ENCODE measurements at regions not wholly inside any gene's neighbourhood (a gene's known extent, or its start where the extent isn't known, plus 50 kb on each side); places are given as distances from the start of the nearest gene placed in this dataset.

DNA sequence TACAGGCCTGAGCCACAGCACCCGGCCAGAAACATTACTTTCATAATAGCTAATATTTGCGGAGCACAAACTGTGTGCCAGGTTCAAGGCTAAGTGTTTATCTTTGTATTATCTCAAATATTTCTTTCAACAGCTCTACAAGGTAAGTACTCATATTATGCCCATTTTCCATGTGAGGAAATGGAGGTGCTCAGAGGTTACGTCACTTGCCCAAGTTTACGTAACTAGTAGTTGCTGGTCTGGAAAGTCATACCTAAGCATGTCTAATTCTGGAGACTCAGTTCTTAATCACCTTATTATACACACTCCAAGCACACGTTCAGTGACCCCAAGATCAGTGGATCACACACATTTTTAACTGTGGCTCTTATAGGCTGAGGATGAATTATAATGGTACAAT lies 177.5 kb downstream of the OXSM start:
- DNase-seq: no peak
- H3K36me3 ChIP-seq: no peaks in the 10 kb centered on the region
- no peaks in the 10 kb centered on the region for H3K4me1 ChIP-seq
- H3K4me3 ChIP-seq: no peak overlapping the region
- H3K27ac ChIP-seq: no peak overlapping the region
- WGBS, 2 donors: 79 to 87% methylated on average over 5 of the region's 5 CpGs
- TF ChIP-seq, protein P1, sequence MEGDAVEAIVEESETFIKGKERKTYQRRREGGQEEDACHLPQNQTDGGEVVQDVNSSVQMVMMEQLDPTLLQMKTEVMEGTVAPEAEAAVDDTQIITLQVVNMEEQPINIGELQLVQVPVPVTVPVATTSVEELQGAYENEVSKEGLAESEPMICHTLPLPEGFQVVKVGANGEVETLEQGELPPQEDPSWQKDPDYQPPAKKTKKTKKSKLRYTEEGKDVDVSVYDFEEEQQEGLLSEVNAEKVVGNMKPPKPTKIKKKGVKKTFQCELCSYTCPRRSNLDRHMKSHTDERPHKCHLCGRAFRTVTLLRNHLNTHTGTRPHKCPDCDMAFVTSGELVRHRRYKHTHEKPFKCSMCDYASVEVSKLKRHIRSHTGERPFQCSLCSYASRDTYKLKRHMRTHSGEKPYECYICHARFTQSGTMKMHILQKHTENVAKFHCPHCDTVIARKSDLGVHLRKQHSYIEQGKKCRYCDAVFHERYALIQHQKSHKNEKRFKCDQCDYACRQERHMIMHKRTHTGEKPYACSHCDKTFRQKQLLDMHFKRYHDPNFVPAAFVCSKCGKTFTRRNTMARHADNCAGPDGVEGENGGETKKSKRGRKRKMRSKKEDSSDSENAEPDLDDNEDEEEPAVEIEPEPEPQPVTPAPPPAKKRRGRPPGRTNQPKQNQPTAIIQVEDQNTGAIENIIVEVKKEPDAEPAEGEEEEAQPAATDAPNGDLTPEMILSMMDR (IDR thresholded peaks at IDR 0.05): no peak
- no peak for TF ChIP-seq POLR2A (IDR thresholded peaks at IDR 0.05)
- no peaks in the 10 kb centered on the region for H3K27me3 ChIP-seq
- intact Hi-C loops (cut with DNase I): no loop called here
- no peaks in the 10 kb centered on the region for H3K9me3 ChIP-seq

DNA sequence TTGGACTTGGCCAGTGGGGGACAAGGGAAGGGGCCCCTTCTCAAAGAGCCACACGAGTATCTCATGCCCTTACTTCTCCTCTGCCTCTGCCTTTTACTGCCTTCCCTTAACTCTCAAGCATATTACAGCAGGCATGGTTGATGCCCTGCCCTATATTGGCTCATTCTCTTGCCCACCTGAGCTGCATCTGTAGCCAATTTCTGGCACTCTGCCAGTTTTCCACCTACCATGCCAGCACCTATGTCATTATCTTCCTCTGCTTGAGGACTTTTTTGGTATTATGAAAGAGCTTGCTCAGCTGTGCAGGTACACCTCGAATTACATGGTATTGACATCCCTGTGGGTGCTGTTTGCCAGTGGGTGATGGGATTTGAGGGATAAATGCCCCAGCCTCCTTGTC lies 181.8 kb downstream of the OXSM start:
- Histone ChIP-seq H3K9me3 (no peaks in the 10 kb centered on the region), H3K36me3 (no peaks in the 10 kb centered on the region), H3K27ac (no peak overlapping the region), H3K4me3 (no peak overlapping the region), H3K27me3 (no peaks in the 10 kb centered on the region), H3K4me1 (no peaks in the 10 kb centered on the region)
- no peak for DNase-seq
- 52 to 58% methylated on average over 2 of the region's 2 CpGs for WGBS, 2 donors
- intact Hi-C loops (cut with DNase I): no loop called here
- TF ChIP-seq, protein P1 (IDR thresholded peaks at IDR 0.05): no peak
- TF ChIP-seq POLR2A (IDR thresholded peaks at IDR 0.05): no peak

DNA sequence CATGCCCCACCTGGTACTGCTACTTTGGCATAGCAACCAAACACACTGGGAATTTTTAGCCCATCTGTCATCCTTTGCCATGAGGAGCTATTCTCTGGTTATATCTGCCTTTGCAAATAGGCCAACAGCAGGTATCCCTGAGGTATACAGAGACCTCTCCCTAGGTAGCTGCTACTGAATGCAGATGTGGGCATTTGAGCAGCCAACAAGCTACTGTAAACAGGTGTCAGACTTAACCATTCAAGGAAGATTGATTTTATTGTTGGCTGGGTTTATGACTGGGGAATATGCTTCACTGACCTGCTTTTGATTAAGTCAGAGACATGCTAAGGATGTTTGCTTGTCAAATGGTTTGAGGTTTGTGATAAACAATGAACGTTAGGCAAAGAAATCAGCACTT lies 183.2 kb downstream of the OXSM start:
- no peaks in the 10 kb centered on the region for H3K36me3 ChIP-seq
- TF ChIP-seq, protein P1 (IDR thresholded peaks at IDR 0.05): no peak
- TF ChIP-seq POLR2A (IDR thresholded peaks at IDR 0.05): no peak
- no peaks in the 10 kb centered on the region for H3K4me1 ChIP-seq
- H3K27me3 ChIP-seq: no peaks in the 10 kb centered on the region
- H3K4me3 ChIP-seq: no peak overlapping the region
- no peak overlapping the region for H3K27ac ChIP-seq
- WGBS, 2 donors: 18 to 35% methylated on average over 1 of the region's 1 CpG
- no peaks in the 10 kb centered on the region for H3K9me3 ChIP-seq
- no peak for DNase-seq
- intact Hi-C loops (cut with DNase I): no loop called here

DNA sequence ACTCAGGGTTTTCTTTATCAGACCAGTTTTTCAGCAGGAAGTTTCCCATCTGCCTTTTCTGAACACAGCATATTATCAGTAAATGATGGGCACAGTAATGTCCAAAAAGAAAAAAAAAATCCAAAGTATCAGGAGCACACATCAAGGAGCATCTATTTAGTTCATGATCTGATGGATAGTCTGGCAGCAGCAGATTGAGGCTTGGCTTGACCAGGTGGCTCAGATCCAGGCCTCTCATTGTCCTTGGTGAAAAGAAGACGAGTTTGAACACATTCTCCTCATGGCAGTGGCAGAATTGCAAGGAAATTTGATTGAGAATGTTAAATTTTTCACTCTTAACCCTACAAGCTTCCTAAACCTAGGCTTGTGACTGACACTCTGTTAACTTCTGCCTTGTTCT lies 192.9 kb downstream of the OXSM start:
- WGBS, 2 donors: 0 to 29% methylated on average over 1 of the region's 1 CpG
- no peak for TF ChIP-seq POLR2A (IDR thresholded peaks at IDR 0.05)
- TF ChIP-seq, protein P1 (IDR thresholded peaks at IDR 0.05): no peak
- H3K4me1 ChIP-seq: no peaks in the 10 kb centered on the region

DNA sequence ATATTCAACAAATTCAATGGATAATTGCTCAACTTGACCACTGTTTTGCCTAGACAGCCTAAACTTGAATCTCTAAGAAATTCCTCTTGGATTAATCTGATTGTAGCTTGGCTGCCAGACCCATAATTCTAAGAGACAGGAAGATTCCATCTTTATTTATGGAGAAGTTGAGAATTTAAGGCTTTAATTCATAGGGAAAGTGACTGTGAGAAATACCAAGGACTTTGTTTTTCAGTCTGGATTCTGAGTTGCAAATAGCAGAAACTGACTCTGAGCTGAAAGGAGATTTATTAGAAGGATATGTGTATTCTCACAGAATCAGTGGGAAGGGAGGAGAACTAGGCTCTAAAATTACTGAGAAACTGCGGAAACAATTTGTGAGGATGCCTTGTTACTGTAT lies 195.7 kb downstream of the OXSM start:
- intact Hi-C loops (cut with DNase I): no loop called here
- H3K27me3 ChIP-seq: no peaks in the 10 kb centered on the region
- 82 to 92% methylated on average over 1 of the region's 1 CpG for WGBS, 2 donors

More for the DNA sequence above, 192.9 kb downstream of the OXSM start:
- intact Hi-C loops (cut with DNase I): no loop called here
- H3K9me3 ChIP-seq: no peaks in the 10 kb centered on the region
- H3K4me3 ChIP-seq: no peak overlapping the region
- DNase-seq: no peak
- no peaks in the 10 kb centered on the region for H3K27me3 ChIP-seq
- H3K36me3 ChIP-seq: no peaks in the 10 kb centered on the region
- H3K27ac ChIP-seq: no peak overlapping the region

More for the DNA sequence above, 195.7 kb downstream of the OXSM start:
- DNase-seq: no peak
- Histone ChIP-seq H3K4me3 (no peak overlapping the region), H3K27ac (no peak overlapping the region), H3K36me3 (no peaks in the 10 kb centered on the region), H3K9me3 (no peaks in the 10 kb centered on the region), H3K4me1 (no peaks in the 10 kb centered on the region)
- no peak for TF ChIP-seq POLR2A (IDR thresholded peaks at IDR 0.05)
- TF ChIP-seq, protein P1 (IDR thresholded peaks at IDR 0.05): no peak
